NCI-H128 (cell line): ENCODE measurements at regions not wholly inside any gene's neighbourhood (a gene's known extent, or its start where the extent isn't known, plus 50 kb on each side); places are given as distances from the start of the nearest gene placed in this dataset.
"Not testable (repeated sequence)": the region's sequence is repeated elsewhere in the genome, so short reads cannot be mapped to it uniquely, and the experiment has no call there.

Experiments
- DNase-seq: peaks from one replicate; lab custom pipeline; 2025; ENCODE audit not compliant: unreplicated experiment; lab: John Stamatoyannopoulos, UW

GRCh38 chr7:6988608-6989007, 162.5 kb upstream of the CCZ1B start:
- not testable (repeated sequence) for DNase-seq

DNA sequence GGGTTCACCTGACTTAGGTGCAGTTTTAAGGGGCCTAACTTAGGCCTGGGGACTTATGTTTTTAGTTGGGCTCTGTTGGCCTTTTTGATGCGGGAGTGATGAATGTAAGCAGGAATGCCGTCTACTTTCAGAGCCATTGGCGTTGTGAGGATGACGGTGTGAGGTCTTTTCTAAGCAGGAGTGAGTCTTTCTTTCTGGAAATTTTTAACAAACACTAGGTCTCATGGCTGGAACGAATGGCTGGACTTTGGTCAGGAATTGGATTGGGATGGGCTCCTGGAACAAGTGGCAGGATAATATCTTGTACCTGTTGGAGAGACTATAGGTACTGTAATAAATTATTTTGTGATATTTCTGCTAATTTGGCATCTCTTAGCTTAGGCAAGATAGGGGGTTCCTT, 163.9 kb upstream of the CCZ1B start:
- not testable (repeated sequence) for DNase-seq

GRCh38 chr7:6990426-6991152, 164.5 kb upstream of the CCZ1B start:
- DNase-seq, result not testable (repeated sequence)

- DNase-seq, result not testable (repeated sequence)
Measured at GRCh38 chr7:6991169-6991611, 165.1 kb upstream of the CCZ1B start.

- not testable (repeated sequence) for DNase-seq
Measured at GRCh38 chr7:6991686-6992085, 165.6 kb upstream of the CCZ1B start.

DNA sequence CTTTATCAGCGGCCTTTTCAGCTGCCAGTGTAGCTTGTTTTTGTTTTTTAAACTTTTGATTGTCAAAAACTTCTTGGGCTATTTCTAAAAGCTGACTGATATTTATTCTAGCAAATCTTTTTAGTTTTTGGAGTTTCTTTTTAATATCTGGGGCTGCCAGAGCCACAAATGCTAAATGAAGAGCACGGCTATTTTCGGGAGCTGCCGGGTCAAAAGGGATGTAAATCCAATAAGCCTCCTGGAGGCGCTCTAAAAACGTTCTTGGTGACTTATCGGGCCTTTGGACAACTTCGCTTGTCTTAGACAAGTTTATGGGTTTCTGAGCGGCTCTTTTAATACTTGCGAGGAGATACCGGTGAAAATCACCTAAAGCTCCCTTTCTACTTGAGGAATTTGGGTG, 166.1 kb upstream of the CCZ1B start:
- DNase-seq, result not testable (repeated sequence)

DNA sequence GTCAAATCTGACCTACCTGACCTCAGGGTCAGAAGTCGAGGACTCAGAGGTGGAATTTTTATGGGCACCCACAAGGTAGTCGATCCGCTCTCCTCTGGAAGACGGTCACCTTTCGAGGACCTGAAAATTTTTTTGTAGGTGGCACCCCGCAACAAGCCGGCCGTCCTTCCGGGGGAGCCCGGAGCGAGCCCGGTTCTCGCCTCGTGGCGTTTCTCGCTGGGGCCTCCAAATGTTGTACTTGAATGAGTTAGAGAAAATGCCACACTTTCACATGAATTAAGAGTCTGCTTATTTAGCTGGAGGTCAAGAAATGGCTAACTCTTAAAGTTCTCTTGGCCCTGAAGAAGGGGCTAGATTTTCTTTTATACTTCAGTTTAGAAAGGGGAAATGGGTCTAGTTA, 169.0 kb upstream of the CCZ1B start:
- DNase-seq, result not testable (repeated sequence)

DNA sequence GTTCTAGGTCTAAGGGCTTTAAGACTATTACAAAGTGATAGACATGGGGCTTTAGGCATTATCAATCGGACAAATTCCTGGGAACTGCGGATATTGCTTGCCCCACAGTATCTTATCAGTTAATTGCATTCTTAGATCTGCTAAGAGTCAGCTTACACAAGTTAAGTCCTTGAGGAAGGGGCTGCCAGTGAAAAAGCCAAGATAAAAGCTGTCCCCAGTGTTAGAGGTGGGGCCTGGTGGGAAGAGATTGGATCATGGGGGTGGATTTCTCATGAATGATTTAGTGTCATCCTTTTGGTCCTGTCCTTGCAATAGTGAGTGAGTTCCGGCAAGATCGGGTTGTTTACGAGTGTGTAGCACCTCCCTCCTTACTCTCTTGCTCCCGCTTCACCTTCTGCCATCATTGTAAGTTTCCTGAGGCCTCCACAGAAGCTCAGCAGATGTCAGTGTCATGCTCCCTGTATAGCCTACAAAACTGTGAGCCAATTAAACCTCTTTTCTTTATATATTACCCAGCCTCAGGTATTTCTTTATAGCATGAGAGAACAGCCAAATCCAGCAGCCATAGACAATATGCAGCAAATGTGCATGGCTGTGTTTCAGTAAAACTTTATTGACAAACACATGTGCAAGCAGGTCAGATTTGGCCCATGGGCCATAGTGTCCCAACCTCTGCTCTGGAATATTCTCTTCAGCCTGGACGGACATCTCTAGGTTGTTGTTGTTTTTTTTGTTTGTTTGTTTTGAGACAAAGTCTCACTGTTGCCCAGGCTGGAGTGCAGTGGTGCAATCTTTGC, 169.6 kb upstream of the CCZ1B start:
- DNase-seq, result not testable (repeated sequence)

- not testable (repeated sequence) for DNase-seq
Measured at GRCh38 chr7:6999067-6999666, 173.1 kb upstream of the CCZ1B start.

GRCh38 chr7:7002418-7003062, 176.5 kb upstream of the CCZ1B start:
- no peak for DNase-seq

GRCh38 chr7:7005303-7005702, 177.0 kb upstream of the C1GALT1 start:
- no peak for DNase-seq

DNA sequence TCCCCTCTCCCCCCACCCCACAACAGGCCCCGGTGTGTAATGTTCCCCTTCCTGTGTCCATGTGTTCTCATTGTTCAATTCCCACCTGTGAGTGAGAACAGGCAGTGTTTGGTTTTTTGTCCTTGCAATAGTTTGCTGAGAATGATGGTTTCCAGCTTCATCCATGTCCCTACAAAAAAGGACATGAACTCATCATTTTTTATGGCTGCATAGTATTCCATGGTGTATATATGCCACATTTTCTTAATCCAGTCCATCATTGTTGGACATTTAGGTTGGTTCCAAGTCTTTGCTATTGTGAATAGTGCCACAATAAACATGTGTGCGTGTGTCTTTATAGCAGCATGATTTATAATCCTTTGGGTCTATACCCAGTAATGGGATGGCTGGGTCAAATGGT, 176.4 kb upstream of the C1GALT1 start:
- DNase-seq, result not testable (repeated sequence)

- DNase-seq, result not testable (repeated sequence)
Measured at GRCh38 chr7:7011241-7011640, 171.1 kb upstream of the C1GALT1 start.

DNA sequence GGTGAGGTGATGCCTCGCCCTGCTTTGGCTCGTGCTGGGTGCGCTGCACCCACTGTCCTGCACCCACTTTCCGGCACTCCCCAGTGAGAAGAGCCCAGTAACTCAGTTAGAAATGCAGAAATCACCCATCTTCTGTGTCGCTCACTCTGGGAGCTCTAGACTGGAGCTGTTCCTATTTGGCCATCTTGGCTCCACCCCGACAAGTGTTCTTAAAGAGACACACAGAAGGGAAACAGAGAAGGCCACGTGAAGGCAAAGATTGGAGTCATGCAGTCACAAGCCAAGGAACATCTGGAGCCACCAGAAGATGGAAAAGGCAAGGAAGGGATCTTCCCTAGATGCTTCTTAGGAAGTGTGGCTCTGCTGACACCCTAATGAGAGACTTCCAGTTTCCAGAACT, 170.6 kb upstream of the C1GALT1 start:
- not testable (repeated sequence) for DNase-seq

GRCh38 chr7:7014827-7015595, 167.3 kb upstream of the C1GALT1 start:
- no peak for DNase-seq

- no peak for DNase-seq
Measured at GRCh38 chr7:7017707-7018280, 164.6 kb upstream of the C1GALT1 start.

- DNase-seq, result no peak
Measured at GRCh38 chr7:7018290-7018689, 164.1 kb upstream of the C1GALT1 start.

- DNase-seq, result no peak
Measured at GRCh38 chr7:7032221-7032620, 150.1 kb upstream of the C1GALT1 start.

GRCh38 chr7:7035851-7036250, 146.5 kb upstream of the C1GALT1 start:
- DNase-seq, result no peak

DNA sequence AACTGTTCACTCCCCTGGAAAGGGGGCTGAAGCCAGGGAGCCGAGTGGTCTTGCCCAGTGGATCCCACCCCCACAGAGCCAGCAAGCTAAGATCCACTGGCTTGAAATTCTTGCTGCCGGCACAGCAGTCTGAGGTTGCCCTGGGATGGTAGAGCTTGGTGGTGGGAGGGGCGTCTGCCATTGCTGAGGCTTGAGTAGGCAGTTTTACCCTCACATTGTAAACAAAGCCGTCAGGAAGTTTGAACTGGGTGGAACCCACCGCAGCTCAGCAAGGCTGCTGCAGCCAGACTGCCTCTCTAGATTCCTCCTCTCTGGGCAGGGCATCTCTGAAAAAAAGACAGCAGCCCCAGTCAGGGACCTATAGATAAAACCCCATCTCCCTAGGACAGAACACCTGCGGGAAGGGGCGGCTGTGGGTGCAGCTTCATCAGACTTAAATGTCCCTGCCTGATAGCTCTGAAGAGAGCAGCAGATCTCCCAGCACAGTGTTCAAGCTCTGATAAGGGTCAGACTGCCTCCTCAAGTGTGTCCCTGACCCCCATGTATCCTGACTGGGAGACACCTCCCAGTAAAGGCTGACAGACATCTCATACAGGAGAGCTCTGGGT, 140.0 kb upstream of the C1GALT1 start:
- not testable (repeated sequence) for DNase-seq
